ENCODE measurements at regions not wholly inside any gene's neighbourhood (a gene's known extent, or its start where the extent isn't known, plus 50 kb on each side); places are given as distances from the start of the nearest gene placed in this dataset.

- DNase-seq = no peak
These were observed 96.5 kb upstream of the KLF3 start for GRCh38 chr4:38567457-38567856.

GRCh38 chr4:38568768-38569167, 95.2 kb upstream of the KLF3 start:
- DNase-seq = no peak

- DNase-seq = no peak
These were observed 93.2 kb upstream of the KLF3 start for GRCh38 chr4:38570647-38571276.

DNA sequence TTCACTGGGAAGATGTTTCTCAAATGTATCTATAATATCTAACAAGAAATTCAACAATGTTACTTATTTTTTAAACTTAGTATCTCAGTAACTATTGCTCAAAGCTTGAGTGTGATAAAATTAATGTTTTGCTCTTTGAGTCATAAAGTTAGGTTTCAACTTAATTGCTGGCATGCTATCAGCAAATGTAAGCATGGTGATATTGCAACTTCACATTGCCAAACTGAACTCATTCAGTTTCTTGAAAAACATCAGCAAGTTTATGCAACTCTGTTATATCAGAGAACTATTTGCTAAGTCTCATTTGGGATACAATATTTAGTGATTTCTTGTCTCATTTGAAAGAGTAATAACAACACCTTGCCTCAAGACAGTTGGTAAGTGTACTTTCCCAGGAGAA, 91.2 kb upstream of the KLF3 start:
- DNase-seq = no peak

DNA sequence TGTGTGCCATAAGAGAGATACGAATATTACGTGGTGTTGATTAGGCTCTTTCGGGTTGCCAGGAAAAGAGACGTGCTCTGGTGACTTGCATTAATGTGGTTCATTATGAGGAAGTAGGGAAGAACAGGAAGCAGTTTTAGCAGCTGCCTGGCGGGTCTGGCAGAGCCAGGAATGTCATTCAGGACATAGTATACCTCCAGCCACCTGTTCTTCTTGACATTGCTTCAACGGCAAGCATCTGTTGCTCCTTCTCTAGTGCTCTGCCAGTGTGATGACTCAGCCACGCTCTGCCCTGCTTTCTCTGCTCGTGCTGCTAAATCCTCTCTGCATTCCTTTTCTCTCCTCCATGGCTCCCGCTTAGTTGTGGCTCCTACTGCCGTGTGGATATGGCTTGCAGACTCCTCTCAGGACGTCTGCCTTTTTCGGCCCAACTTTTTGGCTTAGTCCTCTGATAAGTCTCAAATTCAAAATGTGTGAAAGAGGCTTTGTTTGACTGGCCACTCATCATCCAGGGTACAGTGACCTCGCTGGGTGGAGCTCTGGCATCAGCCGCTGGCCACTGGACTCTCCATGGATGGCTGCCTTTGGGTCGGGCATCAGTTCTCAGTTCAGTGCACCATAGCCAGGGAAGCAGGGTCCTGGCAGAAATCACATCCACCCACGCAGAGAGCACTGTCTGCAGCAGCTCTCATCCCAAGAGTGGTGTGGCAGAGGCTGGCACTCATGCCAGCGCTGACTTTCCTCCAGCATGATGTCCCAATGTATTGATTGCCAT, 89.3 kb upstream of the KLF3 start:
- no peak for DNase-seq

DNA sequence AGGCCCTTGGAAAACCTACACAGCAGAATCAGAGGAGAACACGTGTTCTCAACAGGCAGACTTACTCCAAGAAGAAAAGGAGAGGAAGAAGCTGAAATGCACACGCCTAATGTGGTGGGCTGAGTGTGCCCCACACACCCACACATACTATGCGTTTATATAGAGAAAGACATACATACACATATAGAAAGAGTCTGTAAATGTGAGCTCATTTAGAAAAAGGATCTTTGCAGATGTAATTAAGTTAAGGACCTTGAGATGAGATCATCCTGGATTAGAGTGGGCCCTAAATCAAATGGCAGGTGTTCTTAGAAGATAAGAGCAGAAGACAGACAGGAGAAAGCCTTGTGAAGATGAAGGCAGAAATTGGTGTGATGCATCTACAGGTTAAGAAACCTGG, 87.2 kb upstream of the KLF3 start:
- peak in 1 of 3 experiments; percentile 33 for DNase-seq

DNA sequence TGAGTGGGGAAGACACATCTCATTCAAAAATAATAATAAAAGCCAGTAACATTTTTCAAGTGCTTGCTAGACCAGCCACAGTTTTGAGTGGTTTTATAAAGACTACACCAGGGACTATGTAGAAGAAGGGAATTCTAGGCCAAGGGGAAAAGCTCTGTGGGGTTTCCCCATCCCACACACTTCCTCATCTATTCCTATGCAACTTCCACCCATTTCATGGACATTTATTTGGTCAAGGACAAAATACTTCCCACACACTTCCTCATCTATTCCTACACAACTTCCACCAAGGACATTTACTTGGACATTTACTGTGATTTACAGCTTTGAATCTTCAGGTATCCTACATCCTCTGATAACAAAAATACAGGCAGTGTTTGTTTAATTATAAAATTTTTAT, 86.5 kb upstream of the KLF3 start:
- DNase-seq = no peak

- DNase-seq = peak in 2 of 3 experiments; percentile 4 to 27
These were observed 82.4 kb upstream of the KLF3 start for GRCh38 chr4:38581426-38582106.

DNA sequence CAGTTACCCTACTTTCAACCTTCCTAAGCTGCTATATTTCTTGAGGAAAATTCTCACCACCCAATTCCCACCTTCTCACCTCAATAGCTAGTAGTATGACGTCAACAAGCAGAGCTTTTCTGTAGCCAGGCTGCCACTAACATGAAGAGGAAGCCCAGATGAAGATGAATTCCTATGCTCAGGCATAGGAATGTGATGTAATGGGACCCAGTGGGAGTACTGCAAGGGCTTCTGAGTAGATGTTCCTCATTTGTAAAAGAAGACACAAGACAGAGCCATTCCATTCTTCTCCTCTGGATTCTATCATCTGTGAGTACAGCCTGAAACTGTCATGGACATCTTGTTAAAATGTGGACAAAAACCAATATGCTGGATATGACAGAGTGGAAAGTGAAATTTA, 81.6 kb upstream of the KLF3 start:
- DNase-seq = no peak

- DNase-seq = no peak
These were observed 81.0 kb upstream of the KLF3 start for GRCh38 chr4:38582889-38583470.

GRCh38 chr4:38585871-38586270, 78.1 kb upstream of the KLF3 start:
- DNase-seq = no peak

GRCh38 chr4:38587106-38587505, 76.9 kb upstream of the KLF3 start:
- no peak for DNase-seq

- DNase-seq = no peak
These were observed 74.0 kb upstream of the KLF3 start for GRCh38 chr4:38590046-38590445.

GRCh38 chr4:38591617-38592337, 72.2 kb upstream of the KLF3 start:
- DNase-seq = no peak

- no peak for DNase-seq
These were observed 65.5 kb upstream of the KLF3 start for GRCh38 chr4:38598489-38598888.

- DNase-seq = no peak
These were observed 63.4 kb upstream of the KLF3 start for GRCh38 chr4:38600575-38600974.

DNA sequence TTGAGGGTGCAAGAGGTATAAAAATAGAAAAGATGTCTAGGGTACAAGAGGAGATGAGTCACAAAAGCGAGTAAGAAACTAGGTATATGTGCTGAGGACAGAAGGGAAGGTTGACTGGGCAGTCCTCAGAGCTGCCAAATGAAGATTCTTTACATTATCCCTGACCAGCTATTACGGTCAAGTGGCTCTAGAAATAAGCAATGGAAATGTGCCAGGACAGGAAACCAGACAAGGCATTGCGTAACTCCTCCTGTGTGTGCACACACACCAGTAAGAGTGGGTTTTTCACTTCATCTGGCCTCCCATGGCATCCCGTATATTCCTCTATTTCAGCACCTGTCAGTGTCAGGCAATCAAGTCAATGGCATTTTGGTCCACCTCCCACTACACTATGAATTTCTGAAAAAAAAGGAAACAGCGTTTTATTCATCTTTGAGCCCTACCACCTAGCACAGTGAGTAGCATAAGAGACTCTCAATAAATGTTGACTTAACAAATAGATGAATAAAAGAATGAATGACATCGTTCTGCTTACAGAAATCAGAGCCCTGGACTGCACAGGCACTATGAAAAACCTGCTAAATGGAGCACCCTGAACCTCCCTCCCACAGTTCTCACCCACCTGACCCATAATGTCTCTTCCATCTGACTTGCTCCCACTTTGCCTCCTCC, 62.6 kb upstream of the KLF3 start:
- DNase-seq = peak; percentile 7 to 57 (median 49)

- DNase-seq = no peak
These were observed 62.1 kb upstream of the KLF3 start for GRCh38 chr4:38601916-38602291.

- no peak for DNase-seq
These were observed 60.3 kb upstream of the KLF3 start for GRCh38 chr4:38603652-38604051.

- no peak for DNase-seq
These were observed 58.7 kb upstream of the KLF3 start for GRCh38 chr4:38605181-38605752.

DNA sequence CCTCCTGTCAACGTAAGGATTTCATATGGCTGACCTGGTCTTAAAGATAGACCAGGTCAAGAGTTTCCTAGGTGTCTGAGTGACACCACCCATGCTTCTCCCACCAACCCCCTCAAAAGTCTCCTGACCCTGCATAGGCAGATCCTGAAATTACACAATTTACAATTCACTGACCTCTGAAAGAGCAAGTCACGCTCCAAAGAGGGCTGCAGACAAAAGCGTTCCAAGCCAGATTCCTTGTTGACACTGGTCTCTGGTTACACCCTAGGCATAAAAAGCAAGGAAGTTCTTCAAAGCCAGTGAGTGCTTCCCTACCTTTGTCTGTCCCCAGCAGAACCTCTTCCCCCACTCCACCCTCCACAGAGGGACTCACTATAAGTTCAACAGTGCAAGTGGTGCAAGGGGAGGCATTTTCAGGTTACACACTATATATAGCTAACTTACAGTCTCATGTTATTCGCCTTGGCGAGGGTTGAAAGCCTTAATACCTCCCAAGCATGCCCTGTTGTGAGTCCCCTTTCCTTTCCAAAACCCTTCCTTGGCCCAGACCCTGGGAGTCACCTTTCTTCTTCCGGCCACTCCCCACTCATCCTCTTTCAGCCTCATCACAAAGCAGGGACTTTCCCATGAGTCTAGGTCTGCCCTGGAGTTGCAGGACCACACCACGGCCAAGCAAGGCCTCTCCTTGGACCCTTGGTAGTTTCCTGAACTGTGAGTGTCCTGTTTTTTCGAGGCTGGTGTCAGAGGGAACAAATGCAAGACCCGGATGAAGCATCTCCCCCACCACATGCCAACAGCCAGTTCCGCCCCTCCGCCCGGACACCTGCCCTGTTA, 58.0 kb upstream of the KLF3 start:
- DNase-seq = peak in 2 of 3 experiments; percentile 7 to 93
